NCI-H524 treated with DMSO at 0.1 percent for 48 hours (cell line): ENCODE measurements at regions not wholly inside any gene's neighbourhood (a gene's known extent, or its start where the extent isn't known, plus 50 kb on each side); places are given as distances from the start of the nearest gene placed in this dataset.

ENCODE experiments used
- DNase-seq: peaks from one replicate; lab custom pipeline; 2025; lab: John Stamatoyannopoulos, UW

GRCh38 chr7:56291-56913 lies 136.0 kb upstream of the FAM20C start:
- no peak for DNase-seq

GRCh38 chr7:57071-57470 lies 135.3 kb upstream of the FAM20C start:
- no peak for DNase-seq

GRCh38 chr7:57482-58255 lies 134.7 kb upstream of the FAM20C start:
- no peak for DNase-seq

GRCh38 chr7:58316-58715 lies 134.1 kb upstream of the FAM20C start:
- DNase-seq: no peak

- no peak for DNase-seq
Measured at GRCh38 chr7:59079-60016, 133.0 kb upstream of the FAM20C start.

GRCh38 chr7:60017-60675 lies 132.2 kb upstream of the FAM20C start:
- no peak for DNase-seq

- no peak for DNase-seq
Measured at GRCh38 chr7:60706-61105, 131.7 kb upstream of the FAM20C start.

- no peak for DNase-seq
Measured at GRCh38 chr7:61111-61510, 131.3 kb upstream of the FAM20C start.

GRCh38 chr7:61576-62360 lies 130.6 kb upstream of the FAM20C start:
- DNase-seq: no peak

GRCh38 chr7:62361-63116 lies 129.8 kb upstream of the FAM20C start:
- DNase-seq: no peak

GRCh38 chr7:63117-63480 lies 129.3 kb upstream of the FAM20C start:
- DNase-seq: no peak

- no peak for DNase-seq
Measured at GRCh38 chr7:63521-64021, 128.8 kb upstream of the FAM20C start.

- DNase-seq: peak; percentile 54
Measured at GRCh38 chr7:64098-64915, 128.1 kb upstream of the FAM20C start.

- no peak for DNase-seq
Measured at GRCh38 chr7:64916-65341, 127.4 kb upstream of the FAM20C start.

GRCh38 chr7:65554-65953 lies 126.8 kb upstream of the FAM20C start:
- peak; percentile 49 for DNase-seq

GRCh38 chr7:66296-66695 lies 126.1 kb upstream of the FAM20C start:
- DNase-seq: no peak

GRCh38 chr7:66741-67140 lies 125.6 kb upstream of the FAM20C start:
- no peak for DNase-seq

GRCh38 chr7:67661-68395 lies 124.5 kb upstream of the FAM20C start:
- DNase-seq: no peak

- DNase-seq: no peak
Measured at GRCh38 chr7:68629-69028, 123.7 kb upstream of the FAM20C start.
